Eye (tissue), 1 donor: ENCODE measurements at regions not wholly inside any gene's neighbourhood (a gene's known extent, or its start where the extent isn't known, plus 50 kb on each side); places are given as distances from the start of the nearest gene placed in this dataset.
"Not testable (repeated sequence)": the region's sequence is repeated elsewhere in the genome, so short reads cannot be mapped to it uniquely, and the experiment has no call there.

Experiments used
- DNase-seq: peaks from one replicate; pipeline ENCODE4 v3.0.0-alpha.2; 2015

DNA sequence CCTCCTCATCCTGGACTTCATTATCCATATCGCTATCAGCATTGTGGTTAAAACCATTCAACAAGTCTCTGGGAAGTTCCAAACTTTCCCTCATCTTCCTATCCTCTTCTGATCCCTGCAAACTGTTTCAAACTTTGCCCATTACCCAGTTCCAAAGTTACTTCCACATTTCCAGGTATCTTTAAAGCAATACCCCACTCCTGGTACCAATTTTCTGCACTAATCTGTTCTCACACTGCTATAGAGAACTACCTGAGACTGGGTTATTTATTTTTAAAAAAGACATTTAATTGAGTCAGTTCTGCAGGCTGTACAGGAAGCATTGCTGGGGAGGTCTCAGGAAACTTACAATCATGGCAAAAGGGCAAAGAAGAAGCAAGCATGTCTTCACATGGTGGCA is 147.3 kb downstream of the ARL4A start:
- no peak for DNase-seq

GRCh38 chr7:12839508-12840153 is 152.2 kb downstream of the ARL4A start:
- DNase-seq = peak; percentile 48

DNA sequence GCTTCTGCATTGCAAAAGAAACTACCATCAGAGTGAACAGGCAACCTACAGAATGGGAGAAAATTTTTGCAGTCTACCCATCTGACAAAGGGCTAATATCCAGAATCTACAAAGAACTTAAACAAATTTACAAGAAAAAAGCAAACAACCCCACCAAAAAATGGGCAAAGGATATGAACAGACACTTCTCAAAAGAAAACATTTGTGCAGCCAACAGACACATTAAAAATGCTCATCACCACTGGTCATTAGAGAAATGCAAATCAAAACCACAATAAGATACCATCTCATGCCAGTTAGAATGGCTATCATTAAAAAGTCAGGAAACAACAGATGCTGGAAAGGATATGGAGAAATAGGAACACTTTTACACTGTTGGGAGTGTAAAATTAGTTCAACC is 157.3 kb downstream of the ARL4A start:
- DNase-seq = not testable (repeated sequence)

DNA sequence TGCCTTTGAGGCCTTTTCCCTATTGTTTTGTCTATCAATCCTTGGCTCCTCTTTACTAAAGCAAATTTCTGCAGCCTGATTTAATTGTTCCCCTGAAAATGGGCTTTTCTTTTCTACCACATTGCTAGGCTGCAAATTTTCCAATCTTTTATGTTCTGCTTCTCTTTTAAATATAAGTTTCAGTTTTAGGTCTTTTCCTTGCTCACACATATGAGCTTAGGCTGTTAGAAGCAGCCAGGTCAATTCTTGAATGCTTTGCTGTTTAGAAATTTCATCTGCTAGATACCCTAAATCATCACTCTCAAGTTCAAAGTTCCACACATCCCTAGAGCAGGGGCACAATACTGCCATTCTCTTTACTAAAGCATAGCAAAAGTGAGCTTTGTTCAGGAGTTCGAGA is 159.6 kb downstream of the ARL4A start:
- DNase-seq = no peak

- no peak for DNase-seq
Observed at GRCh38 chr7:12851142-12851541, 163.7 kb downstream of the ARL4A start.

- DNase-seq = no peak
Observed at GRCh38 chr7:12851841-12852240, 164.4 kb downstream of the ARL4A start.

GRCh38 chr7:12855036-12855435 is 167.6 kb downstream of the ARL4A start:
- DNase-seq = no peak

- DNase-seq = peak; percentile 62
Observed at GRCh38 chr7:12859761-12860160, 172.3 kb downstream of the ARL4A start.

DNA sequence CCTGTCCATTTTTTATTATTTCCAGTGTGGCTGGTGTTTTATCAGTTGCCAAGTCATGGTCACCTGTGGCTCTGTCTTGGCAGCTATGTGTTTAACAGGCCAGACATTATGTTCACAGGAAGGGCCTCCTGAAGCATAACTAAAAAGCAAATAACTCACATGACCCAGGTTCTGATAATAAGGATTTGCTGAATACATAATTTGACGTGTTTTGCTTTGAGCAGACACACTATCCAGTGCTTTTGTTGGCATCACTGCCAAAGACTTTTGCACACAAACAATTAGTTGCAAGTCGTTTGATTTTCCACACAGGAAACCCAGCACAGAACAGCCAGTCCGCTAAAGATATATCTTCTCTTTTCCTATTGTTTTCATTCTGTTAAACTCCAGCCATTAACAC is 173.6 kb downstream of the ARL4A start:
- DNase-seq = peak; percentile 43

- DNase-seq = no peak
Observed at GRCh38 chr7:12862146-12862545, 174.7 kb downstream of the ARL4A start.

GRCh38 chr7:12864470-12865046 is 177.1 kb downstream of the ARL4A start:
- no peak for DNase-seq

GRCh38 chr7:12865593-12865992 is 178.2 kb downstream of the ARL4A start:
- DNase-seq = no peak

GRCh38 chr7:12866207-12866606 is 178.8 kb downstream of the ARL4A start:
- DNase-seq = peak; percentile 88

- DNase-seq = no peak
Observed at GRCh38 chr7:12868027-12868426, 180.6 kb downstream of the ARL4A start.

- no peak for DNase-seq
Observed at GRCh38 chr7:12870219-12870618, 182.8 kb downstream of the ARL4A start.

GRCh38 chr7:12872487-12872886 is 185.1 kb downstream of the ARL4A start:
- DNase-seq = no peak

DNA sequence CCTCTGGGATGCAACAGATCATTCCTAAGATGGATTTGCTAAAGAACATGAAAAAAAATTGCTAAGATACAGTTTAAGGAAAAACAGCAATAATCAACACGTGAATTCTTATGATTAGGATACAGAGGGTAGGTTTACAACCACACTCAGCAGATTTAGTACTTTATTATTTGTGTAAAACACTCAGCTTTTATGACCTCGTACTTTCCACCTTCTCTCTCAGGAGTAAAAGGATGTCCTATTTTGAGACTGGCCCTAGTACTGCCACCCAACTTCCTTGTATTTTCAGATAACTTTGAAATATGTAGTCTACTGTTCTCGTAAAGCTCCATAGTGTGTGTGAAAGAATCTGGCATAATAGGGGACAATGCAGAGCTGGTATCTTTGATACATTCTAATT is 186.1 kb downstream of the ARL4A start:
- no peak for DNase-seq

DNA sequence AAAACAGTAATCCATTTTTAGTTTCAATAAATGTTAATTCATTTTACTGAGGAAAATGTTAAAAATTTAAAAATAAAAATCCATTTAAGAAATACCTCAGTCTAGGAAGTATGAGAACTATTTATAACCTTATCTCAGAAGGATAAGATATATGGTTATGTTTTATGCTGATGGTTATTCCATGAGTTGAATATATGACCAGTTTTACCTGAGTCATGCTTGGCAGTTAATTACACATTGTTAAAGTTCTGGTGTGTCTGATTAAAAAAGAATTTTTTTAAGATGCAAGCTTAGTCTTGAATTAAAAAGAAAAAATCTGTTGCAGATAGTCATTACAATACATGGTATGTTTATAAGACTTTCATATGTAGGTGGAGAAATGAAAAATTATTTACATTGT is 191.7 kb downstream of the ARL4A start:
- DNase-seq = no peak

GRCh38 chr7:12881712-12882111 is 194.3 kb downstream of the ARL4A start:
- DNase-seq = no peak

- DNase-seq = no peak
Observed at GRCh38 chr7:12882710-12883109, 195.3 kb downstream of the ARL4A start.

DNA sequence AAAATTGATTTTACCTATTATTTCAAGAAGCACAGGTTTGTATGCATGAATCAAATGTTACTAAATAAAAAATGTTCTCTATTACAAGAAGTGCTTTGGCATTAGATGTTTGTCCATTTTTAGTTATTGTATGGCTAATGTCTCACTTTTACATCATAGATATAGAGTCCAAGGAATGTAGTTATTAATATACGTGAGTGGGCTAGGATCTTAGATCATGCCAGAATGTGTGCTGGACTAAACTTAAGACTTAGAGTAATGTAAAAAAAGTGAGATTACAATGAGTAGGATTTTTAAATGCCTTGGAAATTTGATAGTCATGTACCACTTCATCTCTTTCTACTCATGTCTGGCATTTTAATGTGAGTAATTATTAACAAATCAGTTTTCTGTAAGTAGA is 196.6 kb downstream of the ARL4A start:
- DNase-seq = no peak

GRCh38 chr7:12884856-12885440 is 197.5 kb downstream of the ARL4A start:
- no peak for DNase-seq

GRCh38 chr7:12888717-12889116 is 201.3 kb downstream of the ARL4A start:
- DNase-seq = no peak

- no peak for DNase-seq
Observed at GRCh38 chr7:12889391-12889790, 202.0 kb downstream of the ARL4A start.

DNA sequence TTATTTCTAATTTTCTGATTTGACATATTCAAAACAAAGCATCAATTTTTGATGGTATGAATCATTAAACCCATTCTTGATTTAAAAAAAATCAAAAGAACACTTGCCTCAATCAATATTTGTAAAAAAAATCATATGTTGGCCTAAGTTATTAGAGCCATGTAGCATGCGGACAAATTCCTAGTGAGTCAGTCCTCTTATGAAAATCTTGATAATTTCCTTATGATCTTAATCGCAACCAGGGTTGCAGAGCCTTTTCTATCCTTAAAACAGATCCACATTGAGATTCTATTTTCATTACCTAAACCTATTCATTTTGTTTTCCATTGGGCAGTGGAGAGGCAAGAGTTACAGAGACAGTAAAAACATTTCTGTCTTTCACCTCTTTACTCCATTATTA is 203.2 kb downstream of the ARL4A start:
- DNase-seq = no peak
